ENCODE measurements at regions not wholly inside any gene's neighbourhood (a gene's known extent, or its start where the extent isn't known, plus 50 kb on each side); places are given as distances from the start of the nearest gene placed in this dataset.

DNA sequence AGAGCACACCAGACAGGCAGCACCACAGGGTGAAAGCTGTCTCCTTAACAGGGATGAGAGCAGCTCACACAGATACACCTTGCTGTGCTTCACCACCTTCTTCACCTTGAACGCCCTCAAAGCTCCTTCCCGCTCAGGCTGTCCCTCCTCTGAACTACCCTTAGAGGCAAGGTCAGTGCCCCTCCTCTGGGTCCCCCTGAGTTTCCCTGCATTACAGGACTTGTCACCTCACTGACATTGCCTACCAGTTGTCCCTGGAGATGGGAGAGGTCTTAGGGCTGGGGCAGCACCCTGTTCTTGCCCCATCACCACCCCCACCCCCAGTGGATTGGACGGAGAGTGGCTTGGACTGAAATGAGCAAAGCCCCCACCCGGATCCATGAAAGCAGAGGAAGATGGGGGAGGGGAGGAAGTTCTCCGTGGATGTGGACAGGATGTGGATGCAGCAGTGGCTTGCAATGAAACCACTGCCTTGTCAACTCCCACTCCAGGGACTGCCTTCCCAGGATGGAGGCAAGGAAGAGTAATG is 73.2 kb upstream of the CDH5 start:
- H3K9me3 ChIP-seq (ENCODE audit: low read depth, low read length), result no peaks in the 10 kb centered on the region
- H3K4me3 ChIP-seq, result no peak overlapping the region
- H3K36me3 ChIP-seq (ENCODE audit: insufficient read depth, low read length), result no peaks in the 10 kb centered on the region
- TF ChIP-seq POLR2AphosphoS5 (IDR thresholded peaks at IDR 0.05; ENCODE audit: borderline replicate concordance, low read depth, low read length), result no peak
- TF ChIP-seq FOXP2 (optimal IDR thresholded peaks at IDR 0.05; ENCODE audit: control extremely low read depth, extremely low read length, insufficient read depth), result no peak
- no peak for TF ChIP-seq EZH2 (IDR thresholded peaks at IDR 0.05)
- H3K9ac ChIP-seq (ENCODE audit: insufficient read length), result no peak overlapping the region
- H3K27ac ChIP-seq, result no peak overlapping the region
- DNase-seq (ENCODE audit: low read depth, low spot score), result no peak

GRCh38 chr16:66292241-66292935 is 74.1 kb upstream of the CDH5 start:
- Histone ChIP-seq H3K4me3 (no peak overlapping the region), H3K36me3 (ENCODE audit: insufficient read depth, low read length) (no peaks in the 10 kb centered on the region), H3K9ac (ENCODE audit: insufficient read length) (no peak overlapping the region), H3K27ac (no peak overlapping the region), H3K9me3 (ENCODE audit: low read depth, low read length) (no peaks in the 10 kb centered on the region)
- TF ChIP-seq FOXP2 (optimal IDR thresholded peaks at IDR 0.05; ENCODE audit: control extremely low read depth, extremely low read length, insufficient read depth), result no peak
- TF ChIP-seq POLR2AphosphoS5 (IDR thresholded peaks at IDR 0.05; ENCODE audit: borderline replicate concordance, low read depth, low read length), result no peak
- TF ChIP-seq EZH2 (IDR thresholded peaks at IDR 0.05), result no peak
- no peak for DNase-seq (ENCODE audit: low read depth, low spot score)

DNA sequence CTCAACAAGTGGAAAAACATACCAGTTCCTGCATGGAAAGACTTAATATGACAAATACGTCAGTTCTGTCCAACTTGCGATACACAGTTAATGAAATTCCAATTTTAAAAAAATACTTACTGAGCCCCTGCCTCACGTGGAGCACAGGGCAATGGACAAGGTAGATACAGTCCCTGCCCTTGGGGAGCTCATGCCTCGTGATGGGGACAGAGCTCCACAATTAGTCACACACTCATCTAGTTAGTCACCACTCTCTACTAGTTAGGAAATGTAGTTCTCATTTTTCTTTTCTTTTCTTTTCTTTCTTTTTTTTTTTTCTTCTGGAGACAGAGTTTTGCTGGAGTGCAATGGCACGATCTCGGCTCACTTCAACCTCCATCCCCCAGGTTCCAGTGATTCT is 74.7 kb upstream of the CDH5 start:
- Histone ChIP-seq H3K36me3 (ENCODE audit: insufficient read depth, low read length) (no peaks in the 10 kb centered on the region), H3K9ac (ENCODE audit: insufficient read length) (no peak overlapping the region), H3K27ac (no peak overlapping the region), H3K9me3 (ENCODE audit: low read depth, low read length) (no peaks in the 10 kb centered on the region), H3K4me3 (no peak overlapping the region)
- TF ChIP-seq POLR2AphosphoS5 (IDR thresholded peaks at IDR 0.05; ENCODE audit: borderline replicate concordance, low read depth, low read length) (no peak), FOXP2 (optimal IDR thresholded peaks at IDR 0.05; ENCODE audit: control extremely low read depth, extremely low read length, insufficient read depth) (no peak), EZH2 (IDR thresholded peaks at IDR 0.05) (no peak)
- DNase-seq (ENCODE audit: low read depth, low spot score), result no peak

- DNase-seq (ENCODE audit: low read depth, low spot score), result no peak
- H3K9ac ChIP-seq (ENCODE audit: insufficient read length), result no peak overlapping the region
- H3K27ac ChIP-seq, result no peak overlapping the region
- no peak overlapping the region for H3K4me3 ChIP-seq
- TF ChIP-seq FOXP2 (optimal IDR thresholded peaks at IDR 0.05; ENCODE audit: control extremely low read depth, extremely low read length, insufficient read depth), result no peak
- no peak for TF ChIP-seq POLR2AphosphoS5 (IDR thresholded peaks at IDR 0.05; ENCODE audit: borderline replicate concordance, low read depth, low read length)
- TF ChIP-seq EZH2 (IDR thresholded peaks at IDR 0.05), result no peak
- no peaks in the 10 kb centered on the region for H3K36me3 ChIP-seq (ENCODE audit: insufficient read depth, low read length)
- no peaks in the 10 kb centered on the region for H3K9me3 ChIP-seq (ENCODE audit: low read depth, low read length)
These were observed 76.1 kb upstream of the CDH5 start for GRCh38 chr16:66290431-66290830.

GRCh38 chr16:66289986-66290385 is 76.5 kb upstream of the CDH5 start:
- DNase-seq (ENCODE audit: low read depth, low spot score), result no peak
- TF ChIP-seq FOXP2 (optimal IDR thresholded peaks at IDR 0.05; ENCODE audit: control extremely low read depth, extremely low read length, insufficient read depth) (no peak), EZH2 (IDR thresholded peaks at IDR 0.05) (no peak), POLR2AphosphoS5 (IDR thresholded peaks at IDR 0.05; ENCODE audit: borderline replicate concordance, low read depth, low read length) (no peak)
- no peak overlapping the region for H3K27ac ChIP-seq
- H3K9me3 ChIP-seq (ENCODE audit: low read depth, low read length), result no peaks in the 10 kb centered on the region
- H3K36me3 ChIP-seq (ENCODE audit: insufficient read depth, low read length), result no peaks in the 10 kb centered on the region
- H3K9ac ChIP-seq (ENCODE audit: insufficient read length), result no peak overlapping the region
- no peak overlapping the region for H3K4me3 ChIP-seq

DNA sequence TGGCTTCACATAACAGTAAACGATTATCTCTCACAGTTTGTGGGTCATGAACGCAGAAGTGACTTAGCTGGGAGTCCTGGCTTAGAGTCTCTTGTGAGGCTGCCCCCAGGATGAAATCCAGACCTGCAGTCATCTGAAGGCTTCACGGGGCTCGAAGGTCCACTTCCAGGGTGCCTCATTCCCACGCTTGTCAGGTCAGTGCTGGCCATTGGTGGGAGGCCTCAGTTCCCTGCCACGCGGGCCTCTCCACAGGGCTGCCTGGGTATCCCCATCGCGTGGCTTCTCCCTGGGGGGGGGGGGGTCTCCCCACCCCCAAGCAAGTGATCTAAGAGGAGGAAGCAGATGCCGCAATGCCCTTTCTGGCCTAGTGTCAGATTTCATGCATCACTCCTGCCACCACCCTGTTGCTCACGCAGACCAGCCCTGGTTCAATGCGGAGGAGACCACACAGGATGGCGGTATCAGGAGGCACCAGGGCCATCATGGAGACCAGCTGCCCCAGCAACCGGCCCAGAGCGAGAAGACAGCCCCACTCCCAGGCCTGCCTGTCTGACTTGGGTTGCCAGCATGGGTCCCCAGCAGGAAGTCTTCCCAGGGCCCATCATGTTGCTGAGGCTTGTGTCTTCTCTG is 77.3 kb upstream of the CDH5 start:
- H3K27ac ChIP-seq, result no peak overlapping the region
- H3K4me3 ChIP-seq, result no peak overlapping the region
- H3K36me3 ChIP-seq (ENCODE audit: insufficient read depth, low read length), result no peaks in the 10 kb centered on the region
- no peaks in the 10 kb centered on the region for H3K9me3 ChIP-seq (ENCODE audit: low read depth, low read length)
- TF ChIP-seq FOXP2 (optimal IDR thresholded peaks at IDR 0.05; ENCODE audit: control extremely low read depth, extremely low read length, insufficient read depth) (no peak), EZH2 (IDR thresholded peaks at IDR 0.05) (no peak), POLR2AphosphoS5 (IDR thresholded peaks at IDR 0.05; ENCODE audit: borderline replicate concordance, low read depth, low read length) (no peak)
- no peak overlapping the region for H3K9ac ChIP-seq (ENCODE audit: insufficient read length)
- DNase-seq (ENCODE audit: low read depth, low spot score), result no peak

GRCh38 chr16:66287926-66288325 is 78.6 kb upstream of the CDH5 start:
- no peak for DNase-seq (ENCODE audit: low read depth, low spot score)
- Histone ChIP-seq H3K27ac (no peak overlapping the region), H3K36me3 (ENCODE audit: insufficient read depth, low read length) (no peaks in the 10 kb centered on the region), H3K9me3 (ENCODE audit: low read depth, low read length) (no peaks in the 10 kb centered on the region), H3K9ac (ENCODE audit: insufficient read length) (no peak overlapping the region), H3K4me3 (no peak overlapping the region)
- TF ChIP-seq EZH2 (IDR thresholded peaks at IDR 0.05) (no peak), POLR2AphosphoS5 (IDR thresholded peaks at IDR 0.05; ENCODE audit: borderline replicate concordance, low read depth, low read length) (no peak), FOXP2 (optimal IDR thresholded peaks at IDR 0.05; ENCODE audit: control extremely low read depth, extremely low read length, insufficient read depth) (no peak)

GRCh38 chr16:66287416-66287815 is 79.1 kb upstream of the CDH5 start:
- H3K9me3 ChIP-seq (ENCODE audit: low read depth, low read length), result no peaks in the 10 kb centered on the region
- no peak for TF ChIP-seq EZH2 (IDR thresholded peaks at IDR 0.05)
- no peak for TF ChIP-seq FOXP2 (optimal IDR thresholded peaks at IDR 0.05; ENCODE audit: control extremely low read depth, extremely low read length, insufficient read depth)
- no peak for TF ChIP-seq POLR2AphosphoS5 (IDR thresholded peaks at IDR 0.05; ENCODE audit: borderline replicate concordance, low read depth, low read length)
- no peak overlapping the region for H3K9ac ChIP-seq (ENCODE audit: insufficient read length)
- H3K27ac ChIP-seq, result no peak overlapping the region
- no peak overlapping the region for H3K4me3 ChIP-seq
- DNase-seq (ENCODE audit: low read depth, low spot score), result no peak
- H3K36me3 ChIP-seq (ENCODE audit: insufficient read depth, low read length), result no peaks in the 10 kb centered on the region
